Stimulated activated CD8-positive, alpha-beta memory T cell treated with anti-CD3 and anti-CD28 coated beads, Interleukin-7, amount 100 ng/mL, for 1 hour (primary cell): ENCODE measurements at regions not wholly inside any gene's neighbourhood (a gene's known extent, or its start where the extent isn't known, plus 50 kb on each side); places are given as distances from the start of the nearest gene placed in this dataset.
"Not testable (repeated sequence)": the region's sequence is repeated elsewhere in the genome, so short reads cannot be mapped to it uniquely, and the experiment has no call there.

Experiments
- DNase-seq, 2 donors: peaks; one replicate each; pipeline ENCODE4 v3.0.0-alpha.2; 2020; ENCODE audit warnings: low read depth in 2 of 2

GRCh38 chr14:50018201-50018932 is 98.0 kb downstream of the VCPKMT start:
- no peak for DNase-seq

GRCh38 chr14:50018933-50019210 is 97.5 kb downstream of the VCPKMT start:
- DNase-seq, result no peak

GRCh38 chr14:50020184-50020583 is 96.2 kb downstream of the VCPKMT start:
- DNase-seq, result no peak

DNA sequence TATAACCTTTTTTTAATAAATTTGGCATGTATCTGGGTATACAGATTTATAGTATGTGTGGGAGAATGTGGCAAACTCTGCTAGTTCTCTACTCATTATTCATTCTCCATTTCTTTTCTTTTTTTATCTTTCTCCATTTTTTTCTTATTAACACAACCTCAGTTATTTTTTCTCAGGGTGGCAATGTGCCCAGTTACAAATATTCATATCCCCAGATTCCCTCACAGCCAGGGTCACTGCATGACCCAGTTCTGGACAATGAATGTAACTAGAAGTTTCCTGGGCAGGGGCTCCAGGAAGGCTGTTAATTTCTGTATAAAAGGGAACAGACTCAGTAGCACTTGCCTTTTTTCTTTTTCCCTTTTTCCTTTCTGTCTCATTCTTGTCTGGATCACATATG is 95.6 kb downstream of the VCPKMT start:
- no peak for DNase-seq

DNA sequence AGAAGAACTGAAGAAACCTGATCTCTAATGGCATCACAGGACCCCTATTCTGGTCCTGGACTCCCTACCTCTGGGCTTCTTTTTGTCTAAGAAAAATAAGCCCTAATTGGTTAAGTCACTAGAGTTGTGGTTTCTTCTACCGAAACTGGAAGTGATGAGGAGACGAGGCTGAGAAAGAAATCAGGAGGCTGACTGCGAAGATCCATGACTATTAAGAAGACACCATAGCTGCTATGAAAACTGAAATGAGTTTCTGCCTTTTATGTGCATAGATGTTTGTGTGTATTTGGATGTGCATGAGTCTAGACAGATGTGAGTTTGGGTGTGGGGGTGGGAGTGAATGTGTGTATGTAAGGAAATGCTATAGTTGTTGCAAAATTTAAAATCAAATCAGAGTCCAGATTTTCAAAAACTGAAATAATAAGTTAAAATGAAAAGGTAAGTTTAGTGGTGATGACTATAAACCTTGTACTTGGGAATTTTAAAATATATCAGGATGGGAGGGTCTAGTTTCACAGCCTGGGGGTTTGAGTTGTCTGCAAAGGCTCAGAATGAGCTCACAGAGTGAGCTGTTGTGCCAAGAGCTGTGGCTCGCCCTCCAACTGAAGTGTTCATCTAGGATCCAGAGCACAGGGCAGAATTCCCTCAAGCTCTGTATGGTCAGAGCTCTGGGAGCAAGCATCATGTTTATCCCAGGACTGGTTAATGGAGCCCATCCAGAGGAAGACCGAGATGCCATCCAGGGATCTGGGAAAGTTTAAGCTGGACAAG is 94.9 kb downstream of the VCPKMT start:
- no peak for DNase-seq

DNA sequence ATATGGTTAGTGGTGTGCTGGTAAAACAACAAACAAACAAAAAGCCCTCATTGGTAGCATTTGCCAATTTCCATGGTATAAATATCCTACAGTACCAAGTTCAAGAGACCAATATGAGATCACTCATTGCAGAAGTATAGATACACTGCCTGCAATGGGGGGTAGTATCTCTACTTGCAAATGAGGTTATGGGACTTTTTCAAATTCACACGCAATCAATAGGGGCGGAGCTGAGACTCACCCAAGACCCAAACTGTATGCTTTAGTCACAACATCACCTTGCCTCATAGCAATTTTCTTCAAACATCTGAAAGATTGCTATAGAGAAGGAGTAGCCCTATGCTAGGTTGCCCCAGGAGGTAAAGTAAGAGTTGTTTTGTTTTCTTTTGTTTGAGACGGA is 93.7 kb downstream of the VCPKMT start:
- DNase-seq, result no peak

DNA sequence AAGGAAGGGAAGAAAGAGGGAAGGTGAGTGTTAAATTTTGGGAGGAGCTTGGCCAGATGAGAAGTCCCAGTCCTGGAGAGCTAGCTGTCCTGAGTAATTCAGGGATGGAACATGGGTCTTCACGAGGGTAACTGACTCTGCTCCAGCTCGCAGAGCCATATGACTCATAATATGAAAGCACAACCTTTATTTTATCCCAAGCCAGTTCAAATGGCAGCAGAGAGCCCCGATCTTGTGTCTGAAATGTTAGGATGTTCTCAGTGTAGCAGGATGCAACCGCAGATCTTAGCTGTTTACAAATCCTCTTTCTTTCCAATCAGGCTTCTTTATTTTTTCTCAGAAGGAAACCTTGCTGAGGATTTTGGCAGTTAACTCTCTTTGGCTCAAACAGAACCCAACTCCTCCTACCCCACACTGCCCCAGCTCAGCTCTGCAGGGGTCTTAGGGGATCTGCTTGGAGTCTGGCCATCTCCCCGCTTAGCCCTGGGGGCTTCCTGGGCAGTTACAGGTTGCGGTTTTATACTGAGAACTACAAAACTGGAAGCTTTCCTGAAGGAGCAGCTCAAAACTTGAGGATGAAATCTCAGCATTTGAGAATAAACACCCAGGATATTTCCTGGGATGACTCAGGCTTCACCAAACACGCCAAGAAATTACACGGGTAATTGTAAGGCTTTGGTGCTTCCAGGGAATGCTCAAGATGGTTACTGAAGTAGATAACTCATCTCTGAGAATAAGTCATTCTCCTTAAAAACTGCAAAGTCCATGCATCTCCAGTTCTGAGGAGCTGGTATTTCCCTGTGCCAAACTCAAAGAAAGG is 92.5 kb downstream of the VCPKMT start:
- no peak for DNase-seq

- no peak for DNase-seq
Measured at GRCh38 chr14:50025073-50025472, 91.3 kb downstream of the VCPKMT start.

DNA sequence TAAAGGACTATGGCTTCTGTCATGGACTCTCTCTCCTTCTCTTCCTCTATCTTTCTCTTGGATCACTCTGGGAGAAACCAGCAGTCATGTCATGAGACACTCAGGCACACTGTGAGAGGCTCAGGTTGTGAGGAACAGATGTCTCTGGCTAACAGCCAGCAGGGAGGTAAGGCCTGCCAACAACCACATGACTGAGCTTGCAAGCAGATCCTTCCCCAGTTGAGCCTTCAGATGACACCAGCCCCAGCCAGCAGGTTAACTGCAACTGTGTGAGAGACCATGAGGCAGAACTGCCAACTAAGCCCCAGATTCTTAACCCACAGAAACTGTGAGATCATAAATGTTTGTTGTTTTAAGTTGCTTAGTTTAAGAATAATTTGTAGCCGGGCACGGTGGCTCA is 90.6 kb downstream of the VCPKMT start:
- DNase-seq, result no peak

GRCh38 chr14:50026396-50026795 is 90.0 kb downstream of the VCPKMT start:
- DNase-seq, result no peak

GRCh38 chr14:50027816-50028215 is 88.6 kb downstream of the VCPKMT start:
- no peak for DNase-seq

DNA sequence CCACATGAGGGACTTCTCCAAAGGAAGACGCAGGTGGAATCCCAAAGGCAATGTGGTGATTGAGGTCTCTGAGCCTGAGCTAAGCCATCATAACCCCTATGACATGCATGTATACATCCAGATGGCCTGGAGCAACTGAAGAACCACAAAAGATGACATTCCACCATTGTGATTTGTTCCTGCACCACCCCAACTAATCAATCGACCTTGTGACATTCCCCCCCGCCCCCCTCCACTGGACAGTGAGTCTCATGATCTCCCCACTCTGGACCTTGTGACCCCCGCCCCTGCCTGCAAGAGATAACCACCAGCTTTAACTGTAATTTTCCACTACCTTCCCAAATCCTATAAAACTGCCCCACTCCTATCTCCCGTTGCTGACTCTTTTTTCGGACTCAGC is 87.9 kb downstream of the VCPKMT start:
- no peak for DNase-seq

DNA sequence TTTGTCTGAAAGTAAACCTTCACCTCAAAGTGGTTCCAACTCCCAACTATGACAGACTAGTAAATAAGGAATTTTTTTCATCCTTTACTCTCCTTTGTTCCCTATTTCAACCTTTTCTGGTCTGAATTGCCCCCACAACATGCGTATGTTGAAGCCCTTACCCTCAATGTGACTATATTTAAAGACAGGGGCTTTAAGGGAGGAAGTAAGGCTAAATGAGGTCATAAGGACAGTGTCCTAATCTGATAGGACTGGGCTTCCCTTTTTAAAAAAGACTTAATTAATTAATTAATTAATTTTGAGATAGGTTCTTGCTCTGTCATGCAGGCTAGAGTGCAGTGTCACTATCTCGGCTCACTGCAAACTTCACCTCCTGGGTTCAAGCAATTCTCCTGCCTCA is 86.3 kb downstream of the VCPKMT start:
- DNase-seq, result no peak

DNA sequence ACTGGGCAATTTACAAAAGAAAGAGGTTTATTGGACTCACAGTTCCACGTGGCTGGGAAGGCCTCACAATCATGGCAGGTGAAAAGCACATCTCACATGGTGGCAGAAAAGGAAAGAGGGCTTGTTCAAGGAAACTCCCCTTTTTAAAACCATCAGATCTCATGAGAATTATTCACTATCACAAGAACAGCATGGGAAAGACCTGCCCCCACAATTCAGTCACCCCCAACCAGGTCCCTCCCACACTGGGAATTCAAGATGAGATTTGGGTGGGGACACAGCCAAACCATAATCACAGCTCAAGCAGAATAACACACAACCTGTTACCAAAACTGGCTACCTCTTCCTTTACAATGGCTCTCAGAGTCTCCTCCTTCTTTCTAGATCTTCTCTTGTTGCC is 85.5 kb downstream of the VCPKMT start:
- not testable (repeated sequence) for DNase-seq

DNA sequence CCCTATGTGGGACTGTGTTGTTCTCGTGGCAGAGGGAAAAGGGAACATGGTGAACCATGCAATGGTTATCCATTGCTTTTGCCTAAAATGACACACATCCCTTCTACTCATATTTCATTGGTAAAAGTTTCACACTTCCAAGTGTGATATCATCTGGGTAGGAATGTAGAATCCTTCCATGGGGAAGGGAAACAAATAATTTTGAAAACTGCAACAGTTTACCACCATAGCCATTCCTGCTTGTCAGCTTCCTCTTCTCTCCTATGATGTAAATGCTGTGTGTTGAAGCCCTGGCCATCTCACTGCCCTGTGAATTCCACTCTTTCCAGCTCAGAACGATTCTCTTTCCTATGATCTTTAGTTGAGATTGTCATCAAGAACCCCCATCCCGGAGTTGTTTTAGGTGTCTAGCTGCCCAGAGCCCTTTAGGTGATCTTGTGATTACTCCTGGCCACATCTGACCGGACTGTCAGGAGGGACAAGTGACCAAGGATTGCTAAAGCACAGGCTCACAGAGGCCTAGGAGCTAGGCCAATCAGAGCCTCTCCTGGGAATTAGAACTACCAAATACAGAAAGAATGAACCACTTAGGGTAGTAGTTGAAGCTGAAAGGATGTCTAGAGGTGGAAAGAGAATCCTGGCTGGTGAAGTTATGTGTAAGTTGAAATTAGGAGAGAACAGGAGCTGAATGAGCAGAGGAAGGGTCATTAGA is 84.6 kb downstream of the VCPKMT start:
- DNase-seq, result no peak

DNA sequence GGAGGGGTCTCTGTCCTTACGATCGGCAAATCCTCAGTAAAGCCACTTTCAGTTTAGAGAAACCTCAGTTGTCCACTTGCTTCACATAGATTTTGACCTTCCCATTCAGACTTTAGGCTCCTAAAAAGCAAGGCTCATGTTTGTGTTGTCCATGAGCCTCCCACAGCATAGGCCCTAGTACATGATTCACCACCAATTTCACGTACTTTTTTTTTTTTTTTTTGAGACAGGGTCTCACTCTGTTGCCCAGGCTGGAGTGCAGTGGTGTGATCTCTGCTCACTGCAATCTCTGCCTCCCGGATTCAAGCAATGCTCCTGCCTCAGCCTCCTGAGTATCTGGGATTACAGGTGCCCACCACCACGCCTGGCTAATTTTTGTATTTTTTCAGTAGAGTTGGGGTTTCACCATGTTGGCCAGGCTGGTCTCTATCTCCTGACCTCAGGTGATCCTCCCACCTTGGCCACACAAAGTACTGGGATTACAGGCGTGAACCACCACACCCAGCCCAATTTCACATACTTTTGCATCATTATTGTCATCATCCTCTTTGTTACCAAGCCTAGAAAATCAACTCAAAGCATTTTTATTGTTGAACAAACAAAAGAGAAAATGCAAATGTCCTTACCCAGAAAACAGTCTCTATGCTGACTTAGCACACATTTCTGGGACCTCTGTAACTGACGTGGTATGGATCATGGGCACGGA is 83.8 kb downstream of the VCPKMT start:
- not testable (repeated sequence) for DNase-seq

- DNase-seq, result no peak
Measured at GRCh38 chr14:50035214-50035613, 81.2 kb downstream of the VCPKMT start.

DNA sequence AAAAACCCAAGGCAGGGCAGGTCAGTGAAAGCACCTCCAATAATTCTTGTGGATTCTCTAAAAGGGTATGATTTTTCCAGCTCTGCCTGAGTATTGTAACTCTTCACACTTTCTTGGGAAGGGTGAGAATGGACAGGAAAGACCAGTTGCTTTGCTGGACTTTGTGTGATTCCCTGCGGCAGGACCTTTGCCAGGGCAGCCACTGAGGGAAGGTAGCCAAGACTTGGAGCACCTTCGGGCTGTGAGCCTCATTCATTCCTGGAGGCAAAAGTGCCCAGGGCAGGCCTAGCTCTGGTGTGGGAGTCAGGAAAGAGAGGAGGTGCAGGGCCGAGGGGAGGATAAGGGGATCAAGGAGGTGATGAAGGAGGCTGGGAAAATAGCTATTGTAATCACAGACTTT is 80.2 kb downstream of the VCPKMT start:
- DNase-seq, result no peak

GRCh38 chr14:50036637-50037036 is 79.7 kb downstream of the VCPKMT start:
- no peak for DNase-seq

DNA sequence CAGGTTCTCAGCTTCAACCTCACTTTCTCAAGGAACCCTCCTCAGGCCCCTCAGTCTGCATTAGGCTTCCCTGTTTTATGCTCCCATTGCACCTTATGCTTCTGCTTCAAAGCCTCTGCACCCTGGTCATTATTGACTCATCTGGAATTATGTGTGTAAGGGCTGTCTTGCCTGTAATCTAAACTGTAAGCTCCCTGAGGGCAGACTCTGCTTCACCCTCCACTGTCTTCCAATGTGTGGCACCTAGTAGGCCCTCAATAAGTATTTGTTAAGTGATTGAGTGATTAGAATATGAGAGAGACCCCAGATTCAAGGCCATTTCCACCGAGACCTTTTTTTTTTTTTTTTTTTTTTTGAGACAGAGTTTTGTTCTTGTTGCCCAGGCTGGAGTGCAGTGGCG is 79.1 kb downstream of the VCPKMT start:
- no peak for DNase-seq

DNA sequence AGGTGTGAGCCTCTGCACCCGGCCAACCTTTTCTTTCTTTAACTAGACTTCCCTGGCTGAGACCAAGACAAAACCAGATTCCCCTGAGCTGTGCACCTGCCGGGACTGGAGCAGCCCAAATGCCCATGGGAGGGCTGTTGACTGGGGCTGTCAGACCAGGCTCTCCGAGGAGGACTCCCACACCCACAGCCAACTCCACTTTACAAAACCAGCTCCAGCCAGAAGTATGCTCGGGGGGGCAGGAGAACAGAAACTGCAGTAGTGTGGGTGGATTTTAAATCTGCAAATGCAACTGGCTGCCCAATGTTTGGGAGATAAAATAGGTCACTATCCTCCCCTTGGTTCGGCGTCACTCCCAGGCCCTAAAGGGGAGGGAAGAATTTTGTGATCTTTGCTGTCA is 78.5 kb downstream of the VCPKMT start:
- DNase-seq, result no peak
